Mesenchymal stem cell (in vitro differentiated cells and primary cell): ENCODE measurements at regions not wholly inside any gene's neighbourhood (a gene's known extent, or its start where the extent isn't known, plus 50 kb on each side); places are given as distances from the start of the nearest gene placed in this dataset.

Source experiments
- DNase-seq: peaks from one replicate; pipeline ENCODE4 v3.0.0-alpha.2; 2013
- H2AFZ ChIP-seq: one replicate; pipeline ENCODE4 v1.6.1; 2013; ENCODE audit warnings: low read depth, mild to moderate bottlenecking, control low read depth, inconsistent platforms, low read length, moderate library complexity
- H2AK5ac ChIP-seq: 2 replicates; pipeline ENCODE4 v1.6.1; 2013; ENCODE audit warnings: low read length, moderate library complexity, mild to moderate bottlenecking, inconsistent platforms; ENCODE audit not compliant: severe bottlenecking
- H2BK120ac ChIP-seq: one replicate; pipeline ENCODE4 v1.6.1; 2013; ENCODE audit warnings: low read depth, mild to moderate bottlenecking, inconsistent platforms, low read length, moderate library complexity
- H2BK12ac ChIP-seq, 2 experiments: one replicate each; pipeline ENCODE4 v1.6.1; 2013; ENCODE audit warnings: inconsistent platforms in 2 of 2, low read length in 2 of 2, mild to moderate bottlenecking in 2 of 2, moderate library complexity in 2 of 2, control low read depth in 1 of 2
- H2BK15ac ChIP-seq: one replicate; pipeline ENCODE4 v1.6.1; 2013; ENCODE audit warnings: mild to moderate bottlenecking, low read depth, inconsistent platforms; ENCODE audit not compliant: poor library complexity, severe bottlenecking
- H2BK5ac ChIP-seq: 2 replicates; pipeline ENCODE4 v1.6.1; 2013; ENCODE audit warnings: low read depth, mild to moderate bottlenecking, low read length, control low read depth, inconsistent platforms; ENCODE audit not compliant: poor library complexity, severe bottlenecking
- H3K14ac ChIP-seq, 2 experiments: one replicate each; pipeline ENCODE4 v1.6.1; 2013; ENCODE audit warnings: inconsistent platforms in 2 of 2, low read length in 2 of 2, control low read depth in 1 of 2, mild to moderate bottlenecking in 1 of 2, moderate library complexity in 1 of 2
- H3K18ac ChIP-seq, 2 experiments: one replicate each; pipeline ENCODE4 v1.6.1; 2013; ENCODE audit warnings: inconsistent platforms in 2 of 2, low read length in 2 of 2, control low read depth in 1 of 2, low read depth in 1 of 2, mild to moderate bottlenecking in 1 of 2
- H3K23ac ChIP-seq, 2 experiments: one replicate each; pipeline ENCODE4 v1.6.1; 2013; ENCODE audit warnings: inconsistent platforms in 2 of 2, low read length in 2 of 2, mild to moderate bottlenecking in 2 of 2, moderate library complexity in 2 of 2, control low read depth in 1 of 2
- H3K27ac ChIP-seq: 2 replicates; pipeline ENCODE4 v1.5.1; 2013; ENCODE audit warnings: mild to moderate bottlenecking, moderate library complexity, low read length, control low read depth, inconsistent platforms; ENCODE audit not compliant: poor library complexity, severe bottlenecking
- H3K27me3 ChIP-seq, 2 experiments: 2 replicates each; pipeline versions ENCODE4 v1.6.1 to v1.7.0; 2013; ENCODE audit warnings: low read length in 2 of 2, mild to moderate bottlenecking in 2 of 2, moderate library complexity in 2 of 2, control low read depth in 1 of 2, inconsistent platforms in 1 of 2; ENCODE audit not compliant: control insufficient read depth in 1 of 2, insufficient read depth in 1 of 2
- H3K36me3 ChIP-seq, 2 experiments: 2 replicates each; pipeline versions ENCODE4 v1.6.1 to v1.7.0; 2013; ENCODE audit warnings: low read length in 2 of 2, control low read depth in 1 of 2, inconsistent platforms in 1 of 2, low read depth in 1 of 2, mild to moderate bottlenecking in 1 of 2; ENCODE audit not compliant: insufficient read depth in 2 of 2, control insufficient read depth in 1 of 2
- H3K4ac ChIP-seq, 2 experiments: one replicate each; pipeline ENCODE4 v1.6.1; 2013; ENCODE audit warnings: inconsistent platforms in 2 of 2, low read length in 2 of 2, mild to moderate bottlenecking in 2 of 2, moderate library complexity in 2 of 2, control low read depth in 1 of 2, low read depth in 1 of 2
- H3K4me1 ChIP-seq: 2 replicates; pipeline ENCODE4 v1.6.1; 2013; ENCODE audit warnings: low read depth, low read length, control low read depth; ENCODE audit not compliant: control insufficient read depth, insufficient read depth
- H3K4me2 ChIP-seq: 2 replicates; pipeline ENCODE4 v1.6.1; 2013; ENCODE audit warnings: low read length, mild to moderate bottlenecking, inconsistent platforms; ENCODE audit not compliant: poor library complexity, severe bottlenecking
- H3K4me3 ChIP-seq, 2 experiments: 2 replicates each; pipeline versions ENCODE4 v1.5.1 to v1.7.0; 2013; ENCODE audit warnings: low read length in 2 of 2, mild to moderate bottlenecking in 2 of 2, control low read depth in 1 of 2, low read depth in 1 of 2; ENCODE audit not compliant: insufficient read depth in 1 of 2
- H3K79me1 ChIP-seq: replicated peaks from 2 replicates; pipeline ENCODE4 v1.6.1; 2013; ENCODE audit warnings: mild to moderate bottlenecking, control low read depth, low read length, inconsistent platforms; ENCODE audit not compliant: poor library complexity, severe bottlenecking
- H3K9ac ChIP-seq: 2 replicates; pipeline ENCODE4 v1.7.0; 2013; ENCODE audit warnings: mild to moderate bottlenecking, low read length, moderate library complexity
- H3K9me3 ChIP-seq: 2 replicates; pipeline ENCODE4 v1.7.0; 2013; ENCODE audit warnings: mild to moderate bottlenecking, low read length; ENCODE audit not compliant: control insufficient read depth
- H4K8ac ChIP-seq: one replicate; pipeline ENCODE4 v1.6.1; 2013; ENCODE audit warnings: inconsistent platforms, mild to moderate bottlenecking, low read length, moderate library complexity
- H4K91ac ChIP-seq: one replicate; pipeline ENCODE4 v1.6.1; 2013; ENCODE audit warnings: mild to moderate bottlenecking, low read length, inconsistent platforms
- WGBS: methylation state at CpG from one replicate; pipeline ENCODE4 v1.1.7; 2013; ENCODE audit warnings: mixed read lengths; 5-methylcytosine and 5-hydroxymethylcytosine counted together

- Histone ChIP-seq H3K79me1 (no peaks in the 10 kb centered on the region), H3K4me1 (no peaks in the 10 kb centered on the region), H2BK15ac (no peak overlapping the region), H3K4me2 (no peak overlapping the region), H3K9ac (no peak overlapping the region), H2AK5ac (no peak overlapping the region), H3K4ac (no peak overlapping the region), H3K9me3 (no peaks in the 10 kb centered on the region), H2BK12ac (no peak overlapping the region), H3K27me3 (no peaks in the 10 kb centered on the region), H3K23ac (no peak overlapping the region), H2BK5ac (no peak overlapping the region), H4K91ac (no peak overlapping the region), H3K14ac (no peak overlapping the region), H2BK120ac (no peak overlapping the region), H4K8ac (no peak overlapping the region), H3K18ac (no peak overlapping the region), H3K4me3 (no peak overlapping the region), H2AFZ (no peak overlapping the region), H3K36me3 (no peaks in the 10 kb centered on the region), H3K27ac (no peak overlapping the region)
- no CpG with 5 or more reads among the region's 1 CpG for WGBS
- DNase-seq, result no peak
These were observed 1315.1 kb downstream of the SUCLG1 start for GRCh38 chr2:83143946-83144345.

DNA sequence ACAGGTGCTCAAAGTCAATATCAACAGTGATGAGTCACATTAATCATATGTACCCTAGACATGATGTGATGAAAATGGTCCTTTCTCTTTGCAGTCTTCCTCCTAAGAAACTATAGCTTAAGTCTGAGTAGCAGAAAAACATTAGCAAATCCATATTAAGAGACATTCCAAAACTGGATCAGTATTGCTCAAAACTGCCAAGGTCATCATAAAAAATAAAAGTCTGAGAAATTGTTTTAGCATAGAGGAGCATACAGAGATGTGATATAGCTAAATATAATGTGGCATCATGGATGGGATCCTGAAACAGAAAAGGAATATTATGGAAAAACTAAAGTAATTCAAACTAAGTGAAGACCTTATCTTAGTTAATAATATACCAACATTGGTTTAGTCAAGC, 1316.1 kb downstream of the SUCLG1 start:
- Histone ChIP-seq H3K4me2 (no peak overlapping the region), H3K9me3 (no peaks in the 10 kb centered on the region)

GRCh38 chr2:83115606-83116005, 1343.5 kb downstream of the SUCLG1 start:
- Histone ChIP-seq H3K27ac (no peak overlapping the region), H2BK12ac (no peak overlapping the region), H3K36me3 (no peaks in the 10 kb centered on the region), H3K9me3 (no peaks in the 10 kb centered on the region), H3K23ac (no peak overlapping the region), H3K79me1 (no peaks in the 10 kb centered on the region), H3K4me2 (no peak overlapping the region), H3K4me1 (no peaks in the 10 kb centered on the region), H2BK5ac (no peak overlapping the region), H2BK120ac (no peak overlapping the region), H3K27me3 (no peaks in the 10 kb centered on the region), H3K4me3 (no peak overlapping the region), H4K91ac (no peak overlapping the region), H4K8ac (no peak overlapping the region), H3K9ac (no peak overlapping the region), H3K14ac (no peak overlapping the region), H2AFZ (no peak overlapping the region), H2BK15ac (no peak overlapping the region), H3K18ac (no peak overlapping the region), H2AK5ac (no peak overlapping the region), H3K4ac (no peak overlapping the region)
- no peak for DNase-seq
- 100% methylated on average over 1 of the region's 1 CpG for WGBS

More for the DNA sequence above, 1316.1 kb downstream of the SUCLG1 start:
- Histone ChIP-seq H3K79me1 (no peaks in the 10 kb centered on the region), H2AK5ac (no peak overlapping the region), H3K14ac (no peak overlapping the region), H2BK5ac (no peak overlapping the region), H3K23ac (no peak overlapping the region), H4K91ac (no peak overlapping the region), H3K4me3 (no peak overlapping the region), H3K9ac (no peak overlapping the region), H3K18ac (no peak overlapping the region), H3K27me3 (no peaks in the 10 kb centered on the region), H2BK12ac (no peak overlapping the region), H3K27ac (no peak overlapping the region), H2BK15ac (no peak overlapping the region), H3K4ac (no peak overlapping the region), H2AFZ (no peak overlapping the region), H3K36me3 (no peaks in the 10 kb centered on the region), H4K8ac (no peak overlapping the region), H3K4me1 (no peaks in the 10 kb centered on the region), H2BK120ac (no peak overlapping the region)
- no peak for DNase-seq

DNA sequence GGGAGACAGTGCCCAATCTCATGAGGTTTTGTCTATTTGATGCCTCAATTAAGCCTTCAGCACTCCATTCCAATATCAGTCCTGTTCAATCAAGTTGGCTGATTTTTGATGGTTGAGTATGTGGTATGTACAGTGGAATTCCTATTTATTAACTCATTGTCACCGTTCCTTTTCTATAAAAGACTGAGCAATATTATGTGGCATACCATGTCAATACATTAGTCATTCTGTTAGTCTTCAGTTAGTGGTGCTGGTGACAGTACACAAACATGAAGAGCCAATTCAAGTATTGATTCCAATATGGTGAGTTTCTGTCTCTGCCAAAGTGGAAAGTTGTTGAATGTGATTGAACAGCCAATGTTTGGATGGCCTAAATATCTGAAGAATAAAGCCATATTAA, 1343.9 kb downstream of the SUCLG1 start:
- no peaks in the 10 kb centered on the region for H3K4me1 ChIP-seq
- H2BK15ac ChIP-seq, result no peak overlapping the region
- H4K8ac ChIP-seq, result no peak overlapping the region
- H3K27ac ChIP-seq, result no peak overlapping the region
- no peak overlapping the region for H3K18ac ChIP-seq
- no peak overlapping the region for H3K4me2 ChIP-seq
- H3K27me3 ChIP-seq, result no peaks in the 10 kb centered on the region
- H3K4ac ChIP-seq, result no peak overlapping the region
- no peak overlapping the region for H3K4me3 ChIP-seq
- no peak overlapping the region for H2BK120ac ChIP-seq
- WGBS, result no CpG with 5 or more reads among the region's 1 CpG
- H2AK5ac ChIP-seq, result no peak overlapping the region
- H3K9ac ChIP-seq, result no peak overlapping the region
- H2AFZ ChIP-seq, result no peak overlapping the region
- H3K36me3 ChIP-seq, result no peaks in the 10 kb centered on the region
- H2BK5ac ChIP-seq, result no peak overlapping the region
- H2BK12ac ChIP-seq, result no peak overlapping the region
- H3K23ac ChIP-seq, result no peak overlapping the region
- no peak for DNase-seq
- H3K9me3 ChIP-seq, result no peaks in the 10 kb centered on the region
- no peak overlapping the region for H4K91ac ChIP-seq
- no peaks in the 10 kb centered on the region for H3K79me1 ChIP-seq
- H3K14ac ChIP-seq, result no peak overlapping the region
